Esophagus squamous epithelium (tissue), 5 donors: ENCODE measurements at regions not wholly inside any gene's neighbourhood (a gene's known extent, or its start where the extent isn't known, plus 50 kb on each side); places are given as distances from the start of the nearest gene placed in this dataset.
"Not testable (repeated sequence)": the region's sequence is repeated elsewhere in the genome, so short reads cannot be mapped to it uniquely, and the experiment has no call there.

Experiments
- DNase-seq: peaks from one replicate; lab custom pipeline; 2025; lab: John Stamatoyannopoulos, UW
- H3K27ac ChIP-seq, 4 donors: fragments of 200-600 bp; sonication (generic); one replicate each; pipeline ENCODE4 v1.5.1; 2016 to 2019; ENCODE audit warnings: mild to moderate bottlenecking in 1 of 4
- H3K27me3 ChIP-seq, 4 donors: fragments of 200-600 bp; sonication (generic); 1 replicate in 3 of 4; 2 replicates in 1 of 4; pipeline versions ENCODE4 v1.5.1 to v1.6.0; 2017 to 2021; ENCODE audit warnings: antibody characterized with exemption in 1 of 4
- H3K36me3 ChIP-seq, 3 donors: fragments of 200-600 bp; sonication (generic); one replicate each; pipeline ENCODE4 v1.5.1; 2016 to 2019
- H3K4me1 ChIP-seq, 3 donors: fragments of 200-600 bp; sonication (generic); one replicate each; pipeline ENCODE4 v1.5.1; 2017 to 2019
- H3K4me3 ChIP-seq, 4 donors: fragments of 200-600 bp; sonication (generic); 1 replicate in 3 of 4; 2 replicates in 1 of 4; pipeline ENCODE4 v1.5.1; 2016 to 2019; ENCODE audit warnings: mild to moderate bottlenecking in 2 of 4, moderate library complexity in 1 of 4
- H3K9me3 ChIP-seq, 3 donors: fragments of 200-600 bp; sonication (generic); one replicate each; pipeline ENCODE4 v1.5.1; 2016 to 2019
- CTCF ChIP-seq, 6 experiments: fragments of 450-650 bp in 4 of 6; fragments of 200-600 bp in 2 of 6; sonication (generic) in 2 of 6; IDR thresholded peaks; one replicate each; pipeline ENCODE4 v1.5.1; 2016 to 2019; ENCODE audit warnings: antibody characterized with exemption in 6 of 6, mild to moderate bottlenecking in 4 of 6, moderate library complexity in 4 of 6
- POLR2A ChIP-seq, 4 donors: fragments of 450-650 bp; IDR thresholded peaks; one replicate each; pipeline ENCODE4 v1.6.1; 2017; ENCODE audit warnings: antibody characterized with exemption in 4 of 4, mild to moderate bottlenecking in 4 of 4, moderate library complexity in 3 of 4
- WGBS, 2 donors: methylation state at CpG; one replicate each; pipeline ENCODE4 v1.1.5; 2018; 5-methylcytosine and 5-hydroxymethylcytosine counted together
- intact Hi-C: fragments of 100-400 bp; cut with DNase I; formaldehyde crosslinking; loops from one replicate; pipeline ENCODE4 v1.15.0; 2022
- donor health status: DM: yes; HTN: yes; CAD: no.

GRCh38 chr6:116994447-116994846 lies 117.4 kb downstream of the RFX6 start:
- H3K4me1 ChIP-seq = peaks cover 0 to 6% (median 0%) of the 10 kb centered on the region in 3 donors
- H3K4me3 ChIP-seq = no peak overlapping the region
- no peaks in the 10 kb centered on the region for H3K36me3 ChIP-seq
- no peak for DNase-seq
- 69 to 82% methylated on average over 5 of the region's 5 CpGs for WGBS, 2 donors
- no peaks in the 10 kb centered on the region for H3K9me3 ChIP-seq
- no peaks in the 10 kb centered on the region for H3K27me3 ChIP-seq
- intact Hi-C loops = no loop called here
- no peak overlapping the region for H3K27ac ChIP-seq
- no peak for TF ChIP-seq POLR2A (IDR thresholded peaks at IDR 0.05)
- no peak for TF ChIP-seq CTCF (IDR thresholded peaks at IDR 0.05)

GRCh38 chr6:116996842-116997241 lies 119.8 kb downstream of the RFX6 start:
- 46 to 63% methylated on average over 5 of the region's 5 CpGs for WGBS, 2 donors
- H3K4me3 ChIP-seq = no peak overlapping the region
- TF ChIP-seq CTCF (IDR thresholded peaks at IDR 0.05) (no peak), POLR2A (IDR thresholded peaks at IDR 0.05) (no peak)

GRCh38 chr6:116997496-116997895 lies 120.5 kb downstream of the RFX6 start:
- Histone ChIP-seq H3K4me3 (no peak overlapping the region), H3K27ac (no peak overlapping the region), H3K36me3 (no peaks in the 10 kb centered on the region), H3K27me3 (no peaks in the 10 kb centered on the region), H3K9me3 (no peaks in the 10 kb centered on the region), H3K4me1 (peaks cover 0 to 6% (median 0%) of the 10 kb centered on the region in 3 donors)
- DNase-seq = no peak
- intact Hi-C loops = no loop called here
- no peak for TF ChIP-seq POLR2A (IDR thresholded peaks at IDR 0.05)
- no peak for TF ChIP-seq CTCF (IDR thresholded peaks at IDR 0.05)
- 80 to 84% methylated on average over 6 of the region's 6 CpGs for WGBS, 2 donors

More at GRCh38 chr6:116996842-116997241, 119.8 kb downstream of the RFX6 start:
- no peaks in the 10 kb centered on the region for H3K9me3 ChIP-seq
- no peak overlapping the region for H3K27ac ChIP-seq
- H3K4me1 ChIP-seq = peaks cover 0 to 6% (median 0%) of the 10 kb centered on the region in 3 donors
- DNase-seq = no peak
- no peaks in the 10 kb centered on the region for H3K27me3 ChIP-seq
- intact Hi-C loops = no loop called here
- no peaks in the 10 kb centered on the region for H3K36me3 ChIP-seq

- DNase-seq = no peak
- no peaks in the 10 kb centered on the region for H3K9me3 ChIP-seq
- intact Hi-C loops = no loop called here
- no peak overlapping the region for H3K4me3 ChIP-seq
- no peaks in the 10 kb centered on the region for H3K27me3 ChIP-seq
- H3K4me1 ChIP-seq = no peaks in the 10 kb centered on the region
- WGBS, 2 donors = 83 to 84% methylated on average over 3 of the region's 3 CpGs
- TF ChIP-seq CTCF (IDR thresholded peaks at IDR 0.05) (no peak), POLR2A (IDR thresholded peaks at IDR 0.05) (no peak)
- no peak overlapping the region for H3K27ac ChIP-seq
- H3K36me3 ChIP-seq = no peaks in the 10 kb centered on the region
These were observed 130.6 kb downstream of the RFX6 start for GRCh38 chr6:117007659-117008058.

- DNase-seq = no peak
- Histone ChIP-seq H3K27me3 (no peaks in the 10 kb centered on the region), H3K4me3 (no peak overlapping the region), H3K4me1 (no peaks in the 10 kb centered on the region), H3K9me3 (no peaks in the 10 kb centered on the region), H3K27ac (no peak overlapping the region), H3K36me3 (no peaks in the 10 kb centered on the region)
- intact Hi-C loops = no loop called here
- no peak for TF ChIP-seq POLR2A (IDR thresholded peaks at IDR 0.05)
- TF ChIP-seq CTCF (IDR thresholded peaks at IDR 0.05) = no peak
- 90 to 97% methylated on average over 3 of the region's 3 CpGs for WGBS, 2 donors
These were observed 131.6 kb downstream of the RFX6 start for GRCh38 chr6:117008618-117009017.

- H3K27me3 ChIP-seq, H3K27ac ChIP-seq, DNase-seq, H3K4me3 ChIP-seq, H3K36me3 ChIP-seq, intact Hi-C loops, H3K4me1 ChIP-seq: not testable (repeated sequence)
- WGBS, 2 donors = 70% methylated on average over 3 of the region's 43 CpGs; no CpG with 5 or more reads in 1 of the 2 donors
- peaks cover 0 to 11% (median 0%) of the 10 kb centered on the region in 3 donors for H3K9me3 ChIP-seq
These were observed 137.8 kb downstream of the RFX6 start for GRCh38 chr6:117014641-117015473.

- H3K4me3 ChIP-seq, DNase-seq, H3K27me3 ChIP-seq, H3K4me1 ChIP-seq, H3K36me3 ChIP-seq, H3K27ac ChIP-seq, intact Hi-C loops: not testable (repeated sequence)
- 91% methylated on average over 4 of the region's 4 CpGs; no CpG with 5 or more reads in 1 of the 2 donors for WGBS, 2 donors
- peaks cover 0 to 11% (median 0%) of the 10 kb centered on the region in 3 donors for H3K9me3 ChIP-seq
These were observed 138.4 kb downstream of the RFX6 start for GRCh38 chr6:117015474-117015804.
